Pancreas (tissue), 10 donors: ENCODE measurements at regions not wholly inside any gene's neighbourhood (a gene's known extent, or its start where the extent isn't known, plus 50 kb on each side); places are given as distances from the start of the nearest gene placed in this dataset.
"Not testable (repeated sequence)": the region's sequence is repeated elsewhere in the genome, so short reads cannot be mapped to it uniquely, and the experiment has no call there.

Source experiments
- ATAC-seq, 4 donors: fragments of 200-7000 bp; cut with Tn5 transposase; one replicate each; pipeline versions ENCODE4 v1.8.0 to v1.9.1; 2020; ENCODE audit warnings: mild to moderate bottlenecking in 4 of 4, moderate library complexity in 4 of 4
- DNase-seq, 6 donors: peaks; one replicate each; pipeline ENCODE4 v3.0.0-alpha.2; 2020
- FAIRE-seq: peaks from 2 replicates; lab custom pipeline; 2012; peaks lifted over from hg19 to GRCh38; lab: Jason Lieb, UNC
- H3K27ac ChIP-seq, 4 donors: fragments of 200-600 bp; sonication (generic); 1 replicate in 3 of 4; 2 replicates in 1 of 4; pipeline versions ENCODE4 v1.5.0 to v1.8.0; 2020
- H3K27me3 ChIP-seq, 4 donors: fragments of 200-600 bp; one replicate each; pipeline ENCODE4 v1.8.0; 2021
- H3K36me3 ChIP-seq, 3 donors: fragments of 200-600 bp; sonication (generic) in 1 of 3; one replicate each; pipeline versions ENCODE4 v1.5.0 to v1.8.0; 2020 to 2021
- H3K4me1 ChIP-seq, 3 donors: fragments of 200-600 bp; one replicate each; pipeline ENCODE4 v1.8.0; 2021
- H3K4me3 ChIP-seq, 4 donors: fragments of 200-600 bp; sonication (generic) in 2 of 4; one replicate each; pipeline versions ENCODE4 v1.5.0 to v1.8.0; 2020 to 2021
- H3K9me3 ChIP-seq, 4 donors: fragments of 200-600 bp; one replicate each; pipeline ENCODE4 v1.8.0; 2021
- CTCF ChIP-seq, 4 donors: fragments of 200-600 bp; sonication (generic) in 3 of 4; IDR thresholded peaks; one replicate each; pipeline versions ENCODE4 v1.5.0 to v1.8.0; 2021; ENCODE audit warnings: antibody characterized with exemption in 4 of 4
- WGBS, 2 donors: extraction: QIAGEN DNeasy Blood & Tissue Kit; methylation state at CpG; one replicate each; pipeline ENCODE4 v1.1.7; 2013; 5-methylcytosine and 5-hydroxymethylcytosine counted together
- intact Hi-C, 3 donors: fragments of 100-400 bp; cut with DNase I; formaldehyde crosslinking; loops; one replicate each; pipeline versions ENCODE4 v1.11.1 to v1.14.2; 2022
- donor health status: healthy with polysubstance abuse.
- donor health status: DM: no; HTN: no; CAD: no; lungs with moderate emphysema.
- donor health status: DM: no; HTN: no; CAD: no.
- donor health status: control.
- donor health status: control.
- donor health status: Bipolar disorder and iron deficiency.
- donor health status: DM: yes; HTN: yes; CAD: no.
- donor health status: DM: no; HTN: no; CAD: no.
- donor health status: DM: no; HTN: no; CAD: no.
- donor health status: DM: yes; HTN: yes; CAD: no.

- no peak for TF ChIP-seq CTCF (IDR thresholded peaks at IDR 0.05)
- Histone ChIP-seq H3K4me3 (no peak overlapping the region), H3K36me3 (peaks cover 0 to 22% (median 0%) of the 10 kb centered on the region in 3 donors), H3K9me3 (no peaks in the 10 kb centered on the region), H3K27ac (no peak overlapping the region), H3K27me3 (no peaks in the 10 kb centered on the region), H3K4me1 (no peaks in the 10 kb centered on the region)
- FAIRE-seq = no peak
- no peak for ATAC-seq
- no peak for DNase-seq
- intact Hi-C loops = no loop called here
- WGBS, 2 donors = 90 to 94% methylated on average over 4 of the region's 4 CpGs
Observed at GRCh38 chr7:149604521-149604920, 106.9 kb upstream of the ZNF746 start.

GRCh38 chr7:149600669-149601330 lies 103.2 kb upstream of the ZNF746 start:
- FAIRE-seq, intact Hi-C loops, H3K9me3 ChIP-seq, H3K4me1 ChIP-seq, ATAC-seq, H3K27ac ChIP-seq, DNase-seq, H3K4me3 ChIP-seq, H3K27me3 ChIP-seq: not testable (repeated sequence)
- 89 to 91% methylated on average over 21 of the region's 21 CpGs for WGBS, 2 donors
- peaks cover 0 to 18% (median 0%) of the 10 kb centered on the region in 3 donors for H3K36me3 ChIP-seq

- no peak for TF ChIP-seq CTCF (IDR thresholded peaks at IDR 0.05)
- H3K36me3 ChIP-seq = peaks cover 0 to 18% (median 0%) of the 10 kb centered on the region in 3 donors
- 85 to 91% methylated on average over 7 of the region's 7 CpGs for WGBS, 2 donors
- no peak overlapping the region for H3K27ac ChIP-seq
- no peaks in the 10 kb centered on the region for H3K4me1 ChIP-seq
- intact Hi-C loops = no loop called here
- H3K9me3 ChIP-seq = no peaks in the 10 kb centered on the region
- no peak for DNase-seq
- H3K27me3 ChIP-seq = no peaks in the 10 kb centered on the region
- no peak overlapping the region for H3K4me3 ChIP-seq
- FAIRE-seq = no peak
- no peak for ATAC-seq
Observed at GRCh38 chr7:149599636-149600206, 102.1 kb upstream of the ZNF746 start.

- H3K4me1 ChIP-seq = no peaks in the 10 kb centered on the region
- H3K36me3 ChIP-seq = peaks cover 0 to 14% (median 0%) of the 10 kb centered on the region in 3 donors
- intact Hi-C loops = no loop called here
- H3K27ac ChIP-seq = no peak overlapping the region
- no peaks in the 10 kb centered on the region for H3K9me3 ChIP-seq
- TF ChIP-seq CTCF (IDR thresholded peaks at IDR 0.05) = no peak
- H3K4me3 ChIP-seq = no peak overlapping the region
- 95 to 100% methylated on average over 1 of the region's 1 CpG for WGBS, 2 donors
- no peak for DNase-seq
- no peak for FAIRE-seq
- peak; percentile 35 to 82 (median 68) for ATAC-seq
- no peaks in the 10 kb centered on the region for H3K27me3 ChIP-seq
Observed at GRCh38 chr7:149598721-149599308, 101.2 kb upstream of the ZNF746 start.

- DNase-seq, ATAC-seq, H3K27ac ChIP-seq, intact Hi-C loops, H3K4me1 ChIP-seq, H3K9me3 ChIP-seq, H3K27me3 ChIP-seq, H3K4me3 ChIP-seq, FAIRE-seq: not testable (repeated sequence)
- peaks cover 0 to 16% (median 0%) of the 10 kb centered on the region in 3 donors for H3K36me3 ChIP-seq
- 95 to 97% methylated on average over 2 of the region's 2 CpGs for WGBS, 2 donors
Observed at GRCh38 chr7:149597789-149598188, 100.2 kb upstream of the ZNF746 start.

- intact Hi-C loops = no loop called here
- TF ChIP-seq CTCF (IDR thresholded peaks at IDR 0.05) = no peak
- H3K27me3 ChIP-seq = no peaks in the 10 kb centered on the region
- ATAC-seq (no peak), DNase-seq (no peak), FAIRE-seq (no peak)
- peaks cover 0 to 7% (median 0%) of the 10 kb centered on the region in 3 donors for H3K36me3 ChIP-seq
- WGBS, 2 donors = 89 to 94% methylated on average over 2 of the region's 2 CpGs
- H3K27ac ChIP-seq = no peak overlapping the region
- H3K4me3 ChIP-seq = no peak overlapping the region
- H3K4me1 ChIP-seq = no peaks in the 10 kb centered on the region
- H3K9me3 ChIP-seq = no peaks in the 10 kb centered on the region
Observed at GRCh38 chr7:149595541-149595940, 97.9 kb upstream of the ZNF746 start.
